Bone marrow (tissue), 2 donors: ENCODE measurements at regions not wholly inside any gene's neighbourhood (a gene's known extent, or its start where the extent isn't known, plus 50 kb on each side); places are given as distances from the start of the nearest gene placed in this dataset.
"Not testable (repeated sequence)": the region's sequence is repeated elsewhere in the genome, so short reads cannot be mapped to it uniquely, and the experiment has no call there.

Experiments
- DNase-seq, 2 donors: peaks; one replicate each; lab custom pipeline; 2025; lab: John Stamatoyannopoulos, UW

GRCh38 chr20:47863315-47863965, 78.2 kb upstream of the SULF2 start:
- no peak for DNase-seq

DNA sequence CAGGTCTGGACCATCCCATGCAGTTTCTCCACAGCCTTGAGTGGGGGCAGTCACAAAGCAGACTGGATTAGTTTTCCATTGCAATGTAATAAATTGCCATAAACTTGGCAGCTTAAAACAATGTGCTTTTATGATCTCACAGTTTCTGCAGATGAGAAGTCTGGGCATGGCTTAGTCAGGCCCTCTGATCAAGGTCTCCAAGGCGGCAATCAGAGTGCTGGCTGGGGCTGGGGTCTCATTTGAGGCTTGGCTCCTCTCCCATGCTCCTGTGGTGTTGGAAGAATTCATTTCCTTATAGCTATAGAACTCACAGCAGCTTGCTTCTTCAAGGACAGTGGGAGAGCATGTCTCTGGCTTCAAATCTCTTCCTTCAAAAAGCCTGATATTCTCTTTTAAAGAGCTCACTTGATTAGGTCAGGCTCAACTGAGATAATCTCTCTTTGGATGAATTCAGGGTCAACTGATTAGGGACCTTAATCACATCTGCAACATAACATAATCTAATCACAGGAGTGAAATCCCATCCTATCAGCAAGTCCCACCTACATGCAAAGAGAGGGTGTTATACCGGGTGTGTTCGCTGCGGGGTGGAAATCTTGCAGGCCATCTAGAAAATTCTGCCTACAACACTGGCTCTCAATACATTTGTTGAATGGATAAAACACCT, 77.4 kb upstream of the SULF2 start:
- DNase-seq: no peak

- no peak for DNase-seq
Measured at GRCh38 chr20:47861116-47861515, 75.8 kb upstream of the SULF2 start.

GRCh38 chr20:47860049-47860830, 75.0 kb upstream of the SULF2 start:
- no peak for DNase-seq

DNA sequence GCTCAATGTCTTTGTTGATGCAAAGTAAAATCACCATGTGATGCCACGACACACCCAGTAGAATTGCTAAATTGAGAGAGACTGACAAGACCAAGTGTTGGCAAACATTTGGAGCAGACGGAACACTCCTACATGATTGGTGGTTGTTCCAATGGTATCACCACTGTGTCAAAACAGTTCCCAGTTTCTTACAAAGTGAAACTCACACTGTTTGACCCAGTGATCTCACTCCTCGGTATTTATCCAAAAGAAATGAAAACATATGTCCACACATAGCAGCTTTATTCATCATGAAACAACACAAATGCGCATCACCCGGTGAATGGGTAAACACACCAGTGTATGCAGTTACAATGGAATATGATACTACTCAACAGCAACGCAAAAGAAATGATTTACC, 74.0 kb upstream of the SULF2 start:
- DNase-seq: no peak

DNA sequence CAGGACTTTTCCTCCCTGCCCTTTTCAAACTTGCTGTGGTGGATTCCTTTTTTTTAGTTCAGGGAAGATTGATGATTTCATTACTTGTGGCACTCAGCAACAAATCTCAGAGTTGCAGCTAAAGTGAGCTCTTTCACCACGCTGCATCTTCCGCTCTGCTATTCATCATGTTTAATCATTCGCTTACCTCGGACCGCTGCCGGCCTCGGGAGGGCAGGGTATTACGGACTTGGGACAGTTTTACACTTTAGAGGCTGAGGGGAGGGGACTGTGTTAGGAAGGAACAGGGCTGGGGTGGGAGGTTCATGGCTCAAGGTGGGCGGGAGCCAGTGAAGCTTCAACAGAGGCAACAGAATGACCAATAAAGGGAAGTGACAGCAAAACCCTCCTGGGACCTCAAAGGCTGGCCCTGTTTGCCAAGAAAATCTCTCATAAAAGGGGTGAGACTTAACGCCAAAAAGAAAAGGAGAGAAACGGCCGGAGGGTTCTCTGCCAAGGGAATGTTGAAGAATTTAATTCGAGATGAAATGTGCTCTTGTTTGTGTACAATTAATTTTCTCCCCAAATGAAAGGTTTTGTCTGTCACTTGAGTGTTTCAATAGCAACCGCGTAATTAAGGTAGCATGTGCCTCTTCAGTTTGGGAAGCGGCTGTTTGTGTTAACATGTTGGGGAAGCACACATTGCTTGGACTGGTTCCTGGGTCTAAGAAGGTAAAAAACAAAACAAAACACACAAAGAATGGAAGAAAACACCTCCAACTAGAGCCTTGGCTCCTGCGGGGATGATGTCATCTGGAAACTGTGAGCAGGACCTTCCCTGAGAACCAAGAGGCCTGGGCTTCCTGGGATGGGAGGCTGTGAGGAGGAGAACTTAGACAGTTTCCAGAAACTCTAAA, 72.5 kb upstream of the SULF2 start:
- no peak for DNase-seq

DNA sequence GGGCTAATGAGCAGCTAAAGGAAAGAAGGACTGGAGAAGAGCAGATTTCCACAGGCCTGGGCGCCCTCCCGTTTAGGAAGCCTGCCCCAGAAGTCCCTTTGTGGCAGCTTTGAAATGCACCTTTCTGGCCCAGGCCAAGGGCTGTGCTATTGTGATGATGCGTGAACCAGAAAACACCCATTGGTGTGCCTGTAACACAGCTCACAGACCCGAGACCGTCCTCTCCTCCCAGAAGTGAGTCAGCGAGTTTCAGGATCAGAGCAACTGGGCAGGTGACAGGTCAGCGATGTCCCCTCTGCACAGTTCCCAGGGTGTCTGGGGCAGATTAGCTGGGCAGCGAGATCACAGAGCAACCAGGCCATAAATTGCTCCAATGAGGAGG, 71.9 kb upstream of the SULF2 start:
- no peak for DNase-seq

DNA sequence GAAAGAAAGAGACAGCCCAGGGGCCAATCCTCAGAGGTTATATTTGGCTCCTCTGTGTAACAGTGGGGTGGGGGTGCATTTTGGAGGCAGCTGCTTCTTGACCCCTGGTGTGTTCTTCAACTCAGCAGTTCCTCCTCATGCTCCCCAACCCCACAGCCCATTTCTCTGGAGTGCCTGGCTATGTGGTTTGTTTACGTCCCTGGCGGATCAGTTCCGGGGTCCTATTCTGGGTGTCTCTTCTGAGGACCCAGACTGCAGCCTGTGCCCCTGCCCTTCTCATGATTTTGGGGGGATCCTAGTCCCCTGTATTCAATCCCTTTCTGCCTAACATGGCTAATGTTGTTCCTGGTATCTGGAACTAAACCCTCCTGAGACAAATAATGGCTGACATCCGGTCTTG, 70.5 kb upstream of the SULF2 start:
- no peak for DNase-seq

DNA sequence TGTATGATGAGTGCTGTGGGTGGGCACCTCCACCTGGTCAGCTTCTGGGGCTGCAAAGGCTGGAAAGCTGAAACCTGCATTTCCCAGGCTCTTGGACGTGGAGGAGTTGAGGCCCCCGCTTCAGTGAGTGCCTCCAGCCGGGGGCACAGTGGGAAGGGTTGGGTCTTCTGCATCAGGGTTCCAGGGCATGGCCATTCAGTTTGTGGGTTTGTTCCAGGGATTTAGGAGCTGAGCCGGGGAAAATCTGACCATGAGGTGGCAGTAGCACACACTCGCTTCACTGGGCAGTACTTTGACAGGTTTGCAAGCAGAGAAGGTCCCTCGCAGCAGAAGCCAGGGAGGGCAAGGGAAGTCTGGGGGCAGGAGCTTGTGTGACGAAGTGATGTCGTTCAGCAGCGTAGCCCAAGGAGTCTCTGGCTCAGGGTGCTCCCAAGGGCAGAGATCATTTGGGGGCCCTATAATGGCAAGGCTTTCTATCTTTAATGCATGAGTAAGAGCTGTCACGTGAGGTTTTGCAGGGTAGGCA, 69.5 kb upstream of the SULF2 start:
- no peak for DNase-seq

DNA sequence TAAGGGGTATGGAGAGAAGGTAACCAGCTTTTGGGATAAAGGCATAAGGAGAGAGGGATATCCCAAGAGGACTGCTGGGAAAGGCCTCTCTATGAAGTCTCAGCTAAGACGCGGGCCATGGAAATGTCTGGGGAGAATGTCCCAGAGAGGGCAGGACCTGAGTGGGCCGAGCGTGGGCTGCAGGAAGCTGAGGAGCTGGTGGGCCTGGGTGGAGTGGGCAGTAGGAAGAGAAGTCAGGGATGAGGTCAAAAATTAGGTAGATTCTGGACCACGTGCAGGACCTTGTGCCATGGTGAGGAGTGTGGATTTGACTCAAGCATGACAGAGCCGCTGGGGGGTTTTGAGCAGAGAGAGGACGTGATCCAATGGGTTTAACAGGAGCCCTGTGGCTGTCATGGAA, 66.5 kb upstream of the SULF2 start:
- no peak for DNase-seq

- no peak for DNase-seq
Measured at GRCh38 chr20:47850146-47850545, 64.9 kb upstream of the SULF2 start.

- no peak for DNase-seq
Measured at GRCh38 chr20:47849596-47849995, 64.3 kb upstream of the SULF2 start.

DNA sequence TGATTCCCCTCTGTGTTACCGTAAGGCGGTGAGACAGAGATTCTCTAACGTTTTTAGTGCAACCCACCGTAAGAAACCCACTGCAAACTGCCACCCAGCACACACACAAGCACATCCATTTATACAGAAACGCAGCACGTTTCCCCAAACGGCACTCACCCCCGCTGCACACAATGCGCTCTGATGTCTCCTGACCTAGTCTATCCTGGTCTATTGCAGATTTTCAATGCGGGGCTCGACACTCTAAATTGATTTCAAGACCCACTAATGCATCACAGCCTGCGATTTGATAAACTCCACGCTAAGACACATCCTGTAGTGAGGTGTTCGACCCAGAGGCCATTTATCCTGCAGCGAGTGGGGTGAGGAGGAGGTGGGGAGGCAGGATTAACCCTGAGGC, 63.7 kb upstream of the SULF2 start:
- no peak for DNase-seq

GRCh38 chr20:47848534-47848933, 63.3 kb upstream of the SULF2 start:
- not testable (repeated sequence) for DNase-seq

- DNase-seq: no peak
Measured at GRCh38 chr20:47847884-47848485, 62.7 kb upstream of the SULF2 start.

- DNase-seq: not testable (repeated sequence)
Measured at GRCh38 chr20:47847220-47847619, 61.9 kb upstream of the SULF2 start.

- DNase-seq: not testable (repeated sequence)
Measured at GRCh38 chr20:47846651-47847050, 61.4 kb upstream of the SULF2 start.

GRCh38 chr20:47845382-47845977, 60.2 kb upstream of the SULF2 start:
- not testable (repeated sequence) for DNase-seq

DNA sequence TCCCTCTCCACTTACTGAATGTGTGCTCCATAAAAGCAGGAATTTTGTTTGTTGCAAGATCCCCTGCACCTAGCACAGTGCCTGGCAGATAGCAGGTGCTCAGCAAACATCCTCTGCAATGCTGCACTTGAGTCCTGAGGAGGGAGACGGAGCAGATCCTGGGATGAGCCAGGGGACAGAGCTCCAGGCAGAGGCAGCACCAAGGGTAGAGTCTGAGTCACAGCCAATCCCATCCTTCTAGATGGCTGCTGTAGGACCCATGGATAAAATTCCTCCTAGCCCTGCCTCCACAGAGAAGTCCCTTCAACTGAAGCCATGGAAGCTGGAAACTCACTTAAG, 59.3 kb upstream of the SULF2 start:
- not testable (repeated sequence) for DNase-seq

GRCh38 chr20:47843886-47844567, 58.7 kb upstream of the SULF2 start:
- no peak for DNase-seq

- DNase-seq: not testable (repeated sequence)
Measured at GRCh38 chr20:47842950-47843349, 57.7 kb upstream of the SULF2 start.
